ENCODE measurements at regions not wholly inside any gene's neighbourhood (a gene's known extent, or its start where the extent isn't known, plus 50 kb on each side); places are given as distances from the start of the nearest gene placed in this dataset.

- H3K4me3 ChIP-seq (ENCODE audit: low read length), result no peak overlapping the region
- no peak for DNase-seq (ENCODE audit: low read depth)
- no peak for TF ChIP-seq CTCF (IDR thresholded peaks at IDR 0.05; ENCODE audit: insufficient read depth, low read depth, low read length, missing control alignments)
These were observed 172.6 kb upstream of the CACNA2D1 start for GRCh38 chr7:82616059-82616728.

GRCh38 chr7:82615527-82615926 is 171.9 kb upstream of the CACNA2D1 start:
- TF ChIP-seq CTCF (IDR thresholded peaks at IDR 0.05; ENCODE audit: insufficient read depth, low read depth, low read length, missing control alignments), result no peak
- DNase-seq (ENCODE audit: low read depth), result no peak
- H3K4me3 ChIP-seq (ENCODE audit: low read length), result no peak overlapping the region

GRCh38 chr7:82609746-82610145 is 166.2 kb upstream of the CACNA2D1 start:
- no peak overlapping the region for H3K4me3 ChIP-seq (ENCODE audit: low read length)
- DNase-seq (ENCODE audit: low read depth), result no peak
- TF ChIP-seq CTCF (IDR thresholded peaks at IDR 0.05; ENCODE audit: insufficient read depth, low read depth, low read length, missing control alignments), result no peak

GRCh38 chr7:82605247-82605864 is 161.8 kb upstream of the CACNA2D1 start:
- TF ChIP-seq CTCF (IDR thresholded peaks at IDR 0.05; ENCODE audit: insufficient read depth, low read depth, low read length, missing control alignments), result peak; percentile 65
- H3K4me3 ChIP-seq (ENCODE audit: low read length), result no peak overlapping the region
- peak; percentile 48 for DNase-seq (ENCODE audit: low read depth)

GRCh38 chr7:82602066-82602465 is 158.5 kb upstream of the CACNA2D1 start:
- no peak for DNase-seq (ENCODE audit: low read depth)
- H3K4me3 ChIP-seq (ENCODE audit: low read length), result no peak overlapping the region
- TF ChIP-seq CTCF (IDR thresholded peaks at IDR 0.05; ENCODE audit: insufficient read depth, low read depth, low read length, missing control alignments), result no peak

- peak; percentile 11 for DNase-seq (ENCODE audit: low read depth)
- TF ChIP-seq CTCF (IDR thresholded peaks at IDR 0.05; ENCODE audit: insufficient read depth, low read depth, low read length, missing control alignments), result peak; percentile 33
- H3K4me3 ChIP-seq (ENCODE audit: low read length), result no peak overlapping the region
These were observed 157.0 kb upstream of the CACNA2D1 start for GRCh38 chr7:82600531-82600930.

GRCh38 chr7:82599895-82600294 is 156.3 kb upstream of the CACNA2D1 start:
- no peak for DNase-seq (ENCODE audit: low read depth)
- no peak overlapping the region for H3K4me3 ChIP-seq (ENCODE audit: low read length)
- TF ChIP-seq CTCF (IDR thresholded peaks at IDR 0.05; ENCODE audit: insufficient read depth, low read depth, low read length, missing control alignments), result no peak
